ENCODE measurements at regions not wholly inside any gene's neighbourhood (a gene's known extent, or its start where the extent isn't known, plus 50 kb on each side); places are given as distances from the start of the nearest gene placed in this dataset.

DNA sequence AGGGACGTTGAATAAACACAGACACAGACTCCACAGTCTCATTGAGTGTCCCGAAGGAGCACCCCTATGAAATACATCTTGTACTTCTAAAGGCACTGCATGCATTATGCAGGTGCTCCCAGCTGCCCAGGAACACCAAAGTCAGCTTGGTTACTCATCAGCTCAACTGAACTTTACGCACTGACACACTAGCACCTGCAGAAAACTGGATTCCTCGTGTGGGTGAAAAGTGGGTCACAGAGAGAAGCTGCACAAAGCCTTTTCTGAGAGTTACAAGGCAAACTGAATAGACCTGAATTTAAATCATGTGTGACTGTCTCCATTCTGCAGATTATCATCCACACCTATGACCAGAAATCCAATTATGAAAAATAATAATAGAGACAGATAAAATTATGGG lies 527.5 kb upstream of the NBEA start:
- no peak for DNase-seq (ENCODE audit: low spot score)

DNA sequence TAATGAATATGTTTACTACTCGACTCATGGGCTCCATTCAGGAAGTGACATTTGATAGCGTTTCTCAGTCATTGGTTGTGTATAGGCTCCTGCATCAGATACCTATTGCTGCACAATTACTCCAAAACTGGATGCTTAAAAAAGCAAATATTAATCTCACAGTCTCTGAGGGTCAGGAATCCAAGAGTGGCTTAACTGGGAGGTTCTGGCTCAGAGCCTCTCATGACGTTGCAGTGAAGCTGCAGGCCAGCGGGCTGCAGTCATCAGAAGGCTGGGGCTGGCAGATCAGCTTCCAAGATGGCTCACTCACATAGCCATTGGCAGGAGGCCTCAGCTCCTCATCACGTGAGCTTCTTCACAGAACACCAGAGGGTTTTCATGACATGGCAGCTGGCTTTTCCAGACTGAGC lies 525.1 kb upstream of the NBEA start:
- no peak for DNase-seq (ENCODE audit: low spot score)

GRCh38 chr13:34417896-34418295 lies 524.2 kb upstream of the NBEA start:
- DNase-seq (ENCODE audit: low spot score), result no peak

GRCh38 chr13:34419025-34419424 lies 523.0 kb upstream of the NBEA start:
- DNase-seq (ENCODE audit: low spot score), result no peak

GRCh38 chr13:34419755-34420154 lies 522.3 kb upstream of the NBEA start:
- no peak for DNase-seq (ENCODE audit: low spot score)

- no peak for DNase-seq (ENCODE audit: low spot score)
Observed at GRCh38 chr13:34420702-34421346, 521.2 kb upstream of the NBEA start.

- no peak for DNase-seq (ENCODE audit: low spot score)
Observed at GRCh38 chr13:34421347-34421719, 520.7 kb upstream of the NBEA start.

DNA sequence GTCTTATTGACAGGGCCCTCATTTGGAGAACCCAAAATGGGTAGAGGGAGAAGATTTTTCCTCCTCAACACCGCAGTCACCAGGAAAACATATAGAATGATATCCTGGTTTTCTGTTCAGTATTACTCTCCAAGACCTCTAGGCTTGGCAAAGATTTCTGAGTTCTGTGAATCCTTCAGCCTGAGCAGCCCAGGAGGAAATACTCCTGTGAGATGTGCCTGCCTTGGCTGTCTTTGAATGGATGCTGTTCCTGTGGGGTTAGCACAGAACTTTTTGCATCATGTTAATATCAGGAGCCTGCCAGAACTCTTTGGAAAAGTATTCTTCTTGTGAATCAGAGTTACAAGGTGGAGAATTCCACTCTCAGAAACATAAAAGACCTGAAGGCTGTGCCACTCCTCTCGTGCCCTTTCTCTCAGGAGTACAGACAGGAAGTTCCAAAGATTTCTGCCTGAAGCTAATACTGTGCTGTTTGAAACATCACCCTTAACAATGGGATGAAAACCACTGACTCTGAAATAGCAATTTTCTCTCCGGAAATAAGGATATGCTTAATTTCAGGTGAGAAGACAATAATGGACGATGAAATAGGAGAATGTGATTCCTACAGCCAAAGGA lies 520.1 kb upstream of the NBEA start:
- no peak for DNase-seq (ENCODE audit: low spot score)

DNA sequence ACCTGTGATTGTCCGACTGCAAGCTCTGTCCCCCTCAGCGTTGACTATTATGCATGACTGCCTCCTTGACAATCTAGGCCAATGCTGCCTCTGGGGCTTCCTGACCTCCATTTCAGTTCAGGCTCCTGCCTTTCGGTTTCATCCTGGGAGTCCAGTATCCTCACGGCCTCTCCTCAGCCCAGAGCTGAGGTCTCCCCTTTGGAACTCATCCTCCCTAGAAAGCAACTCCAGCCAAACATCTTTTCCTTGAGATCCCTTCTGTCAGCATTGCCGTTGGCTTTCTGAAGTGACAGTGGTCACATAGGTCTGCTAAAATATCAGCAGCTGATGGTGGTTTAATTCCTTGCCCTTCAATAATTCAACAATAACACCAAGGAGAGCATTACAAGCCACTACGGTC lies 519.1 kb upstream of the NBEA start:
- DNase-seq (ENCODE audit: low spot score), result no peak

DNA sequence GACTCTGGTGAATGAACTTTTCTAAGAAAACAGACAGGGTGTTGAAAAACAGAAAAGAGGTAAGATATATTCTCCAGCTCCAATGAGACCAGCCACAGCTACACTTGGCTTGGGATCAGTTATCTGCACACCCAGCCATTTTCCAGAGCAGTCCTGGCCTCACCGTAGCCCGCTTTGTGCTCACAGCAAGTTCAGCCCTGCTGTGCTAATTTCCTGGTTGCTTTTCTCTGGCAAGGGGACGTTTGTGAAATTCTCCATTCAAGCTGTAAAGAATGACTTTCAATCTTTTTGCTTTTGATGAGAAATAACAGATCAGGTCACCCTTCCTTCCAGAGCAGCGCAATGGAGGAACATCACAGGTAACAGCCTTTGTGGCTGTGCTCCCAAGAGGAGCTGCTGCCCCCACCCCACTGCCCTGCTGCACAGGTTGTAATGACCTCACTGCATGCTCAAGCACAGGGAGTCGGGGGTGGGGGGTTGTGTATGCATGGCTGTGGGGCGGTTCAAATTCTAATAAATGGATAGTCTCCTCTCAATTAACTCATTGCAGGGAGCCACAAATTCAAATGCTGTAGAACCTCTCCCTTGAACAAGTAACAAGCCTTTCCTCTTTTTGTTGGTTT lies 516.6 kb upstream of the NBEA start:
- no peak for DNase-seq (ENCODE audit: low spot score)

GRCh38 chr13:34428911-34429310 lies 513.2 kb upstream of the NBEA start:
- no peak for DNase-seq (ENCODE audit: low spot score)

DNA sequence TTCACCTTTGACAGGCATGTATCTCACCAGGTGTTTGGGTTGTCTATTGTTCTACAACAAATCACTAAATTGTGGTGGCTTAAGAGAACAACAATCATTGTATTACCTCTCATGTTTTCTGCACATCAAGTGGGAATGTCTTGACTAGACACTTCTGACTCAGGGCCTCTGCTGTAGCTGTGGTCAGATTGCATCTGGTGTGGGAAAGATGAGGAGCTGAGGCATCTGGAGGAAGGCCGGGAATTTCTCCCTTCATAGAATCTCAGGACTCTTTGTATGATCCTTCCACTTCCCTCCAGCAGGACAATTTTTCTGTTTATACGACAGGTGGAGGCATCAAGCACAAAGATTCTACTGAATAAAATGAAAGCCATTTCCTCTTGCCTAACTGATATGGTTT lies 511.8 kb upstream of the NBEA start:
- no peak for DNase-seq (ENCODE audit: low spot score)

GRCh38 chr13:34431827-34432581 lies 510.1 kb upstream of the NBEA start:
- no peak for DNase-seq (ENCODE audit: low spot score)

GRCh38 chr13:34435338-34435737 lies 506.7 kb upstream of the NBEA start:
- peak; percentile 25 for DNase-seq (ENCODE audit: low spot score)

DNA sequence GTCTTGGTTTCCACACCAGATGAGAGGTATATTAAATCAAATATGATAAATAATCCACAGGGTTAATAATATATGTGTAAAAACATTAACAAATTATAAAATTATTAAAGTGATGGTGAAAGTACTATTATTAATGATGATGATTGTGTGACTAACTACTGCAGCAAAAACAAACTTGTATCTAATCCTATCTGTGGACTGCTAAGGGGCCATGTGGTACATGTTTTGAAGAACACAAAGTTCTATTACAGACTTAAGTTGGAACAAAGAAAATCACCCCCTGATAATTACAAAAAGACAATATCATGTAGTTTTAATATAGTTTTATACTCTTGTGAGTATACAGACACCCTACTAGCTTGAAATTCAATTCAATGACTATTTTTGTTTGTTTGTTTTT lies 504.2 kb upstream of the NBEA start:
- no peak for DNase-seq (ENCODE audit: low spot score)

DNA sequence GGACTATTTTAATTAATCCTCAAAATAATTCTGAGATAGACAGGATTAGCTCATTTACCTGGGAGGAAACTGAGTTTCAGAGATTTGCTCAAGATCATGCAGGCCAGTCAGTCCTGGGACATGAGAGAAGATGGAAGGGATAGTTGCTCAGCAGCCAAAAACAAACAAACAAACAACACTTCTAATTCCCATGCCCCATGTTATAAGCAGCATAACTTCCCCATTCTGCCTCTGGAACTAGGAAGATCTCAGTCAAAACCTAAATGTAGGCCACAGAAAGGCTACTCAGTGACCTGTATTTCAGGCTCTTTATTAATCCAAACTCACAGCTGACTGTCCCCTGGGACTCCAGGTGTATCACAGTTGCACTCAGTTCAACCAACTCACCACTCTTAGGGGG lies 489.2 kb upstream of the NBEA start:
- no peak for DNase-seq (ENCODE audit: low spot score)

GRCh38 chr13:34458756-34459715 lies 483.0 kb upstream of the NBEA start:
- no peak for DNase-seq (ENCODE audit: low spot score)

DNA sequence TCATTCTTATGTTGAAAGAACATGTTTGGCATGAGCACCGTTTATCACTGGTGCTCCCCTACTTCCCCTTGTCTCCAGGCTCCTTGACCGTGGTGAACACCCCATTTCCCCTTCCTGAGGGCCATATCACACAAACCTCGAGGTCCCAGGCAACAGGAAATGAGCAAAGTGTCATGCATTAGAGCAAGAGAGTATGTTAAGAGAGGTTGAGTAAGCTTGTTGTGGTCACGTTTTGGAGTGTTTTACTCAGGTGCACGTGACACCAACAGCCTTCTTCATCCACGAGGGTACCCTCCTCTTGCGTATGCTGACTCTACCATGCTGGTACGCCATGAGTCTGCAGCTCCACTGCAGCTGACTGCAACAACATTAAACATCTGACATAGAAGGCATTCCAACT lies 482.2 kb upstream of the NBEA start:
- DNase-seq (ENCODE audit: low spot score), result peak; percentile 2

GRCh38 chr13:34462843-34463242 lies 479.2 kb upstream of the NBEA start:
- DNase-seq (ENCODE audit: low spot score), result no peak

GRCh38 chr13:34464011-34464410 lies 478.1 kb upstream of the NBEA start:
- no peak for DNase-seq (ENCODE audit: low spot score)

GRCh38 chr13:34465423-34465922 lies 476.6 kb upstream of the NBEA start:
- DNase-seq (ENCODE audit: low spot score), result no peak

DNA sequence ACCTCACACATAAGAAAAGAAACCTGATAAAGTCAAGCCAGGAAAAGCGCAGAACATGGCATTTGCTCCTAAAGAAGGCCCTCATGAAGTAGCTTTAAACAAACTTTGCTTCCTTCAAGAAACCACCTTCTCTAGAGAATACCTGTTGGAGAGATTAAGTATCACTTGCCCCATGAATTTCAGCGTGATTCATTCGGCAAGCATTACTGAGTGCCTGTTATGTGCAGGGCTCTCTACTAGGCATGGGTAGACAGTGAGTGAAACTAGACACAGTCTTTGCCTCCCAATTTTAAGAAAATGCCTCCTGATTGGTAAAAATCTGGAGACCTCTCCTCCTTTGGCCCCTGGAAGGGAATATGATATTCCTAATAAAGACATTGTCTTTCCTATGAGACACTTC lies 475.8 kb upstream of the NBEA start:
- DNase-seq (ENCODE audit: low spot score), result no peak
